WI38 (cell line): ENCODE measurements at regions not wholly inside any gene's neighbourhood (a gene's known extent, or its start where the extent isn't known, plus 50 kb on each side); places are given as distances from the start of the nearest gene placed in this dataset.

ENCODE experiments used
- H3K4me3 ChIP-seq: 2 replicates; pipeline ENCODE4 v1.5.1; 2011; ENCODE audit warnings: low read depth, mild to moderate bottlenecking, control low read depth, low read length
- TF ChIP-seq, protein P1 (sequence below): IDR thresholded peaks from 2 replicates; pipeline ENCODE4 v1.5.1; 2012; ENCODE audit warnings: low read depth, mild to moderate bottlenecking, control low read depth, low read length

DNA sequence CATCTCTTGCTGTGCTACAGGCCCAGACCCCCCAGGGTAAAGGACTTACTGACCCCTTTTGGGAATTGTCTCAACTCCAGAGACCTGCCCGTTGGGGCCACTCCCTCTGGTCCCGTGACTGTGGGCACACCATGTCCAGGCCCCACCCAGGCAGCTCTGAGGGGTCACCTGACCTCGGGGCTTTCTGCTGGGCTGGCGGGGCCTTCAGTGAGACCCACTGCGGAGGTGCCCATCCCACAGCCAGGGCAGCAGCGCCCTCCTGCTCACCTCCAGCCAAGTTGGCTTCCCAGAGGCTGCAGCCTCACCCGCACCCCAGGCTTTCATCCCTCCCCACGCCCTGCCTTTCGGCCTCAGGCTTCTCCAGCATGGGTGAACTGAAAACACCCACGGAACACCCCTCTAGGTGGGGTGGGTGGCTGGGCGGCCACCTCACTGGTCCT lies 147.2 kb downstream of the DNAJB6 start:
- TF ChIP-seq, protein P1, sequence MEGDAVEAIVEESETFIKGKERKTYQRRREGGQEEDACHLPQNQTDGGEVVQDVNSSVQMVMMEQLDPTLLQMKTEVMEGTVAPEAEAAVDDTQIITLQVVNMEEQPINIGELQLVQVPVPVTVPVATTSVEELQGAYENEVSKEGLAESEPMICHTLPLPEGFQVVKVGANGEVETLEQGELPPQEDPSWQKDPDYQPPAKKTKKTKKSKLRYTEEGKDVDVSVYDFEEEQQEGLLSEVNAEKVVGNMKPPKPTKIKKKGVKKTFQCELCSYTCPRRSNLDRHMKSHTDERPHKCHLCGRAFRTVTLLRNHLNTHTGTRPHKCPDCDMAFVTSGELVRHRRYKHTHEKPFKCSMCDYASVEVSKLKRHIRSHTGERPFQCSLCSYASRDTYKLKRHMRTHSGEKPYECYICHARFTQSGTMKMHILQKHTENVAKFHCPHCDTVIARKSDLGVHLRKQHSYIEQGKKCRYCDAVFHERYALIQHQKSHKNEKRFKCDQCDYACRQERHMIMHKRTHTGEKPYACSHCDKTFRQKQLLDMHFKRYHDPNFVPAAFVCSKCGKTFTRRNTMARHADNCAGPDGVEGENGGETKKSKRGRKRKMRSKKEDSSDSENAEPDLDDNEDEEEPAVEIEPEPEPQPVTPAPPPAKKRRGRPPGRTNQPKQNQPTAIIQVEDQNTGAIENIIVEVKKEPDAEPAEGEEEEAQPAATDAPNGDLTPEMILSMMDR: no peak
- no peak overlapping the region for H3K4me3 ChIP-seq

DNA sequence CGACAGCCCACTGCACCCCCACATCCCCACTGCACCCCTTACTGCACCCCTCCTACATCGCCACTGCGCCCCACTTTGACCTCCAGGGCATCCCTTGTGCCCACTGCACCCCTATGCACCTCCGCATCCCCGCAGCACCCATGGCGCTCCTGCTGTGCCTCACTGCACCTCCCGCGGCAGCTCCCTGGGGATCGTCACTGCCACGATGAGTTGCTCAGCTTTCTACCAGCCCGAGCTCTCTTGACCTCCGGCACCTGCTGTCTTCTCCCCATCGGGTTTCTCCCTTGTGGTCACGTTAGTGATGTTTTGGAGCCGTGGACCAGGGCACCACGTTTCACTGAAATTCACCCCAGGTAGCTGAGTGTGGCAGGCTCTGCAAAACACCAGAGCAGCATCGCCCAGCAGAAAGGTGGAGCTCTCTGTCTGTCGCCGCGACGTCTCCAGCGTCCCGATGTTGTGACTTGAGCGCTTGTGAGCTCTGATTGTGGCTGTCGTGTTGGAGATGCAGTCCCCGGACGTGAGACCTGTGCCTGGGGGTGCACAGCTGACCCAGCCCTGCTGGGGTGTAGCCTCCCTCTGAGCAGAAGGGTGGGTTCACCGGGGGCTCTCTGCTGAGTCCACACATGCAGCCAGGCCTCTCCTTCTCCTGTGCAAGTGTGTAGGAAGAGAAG lies 147.7 kb downstream of the DNAJB6 start:
- no peak overlapping the region for H3K4me3 ChIP-seq
- TF ChIP-seq, protein P1: no peak

DNA sequence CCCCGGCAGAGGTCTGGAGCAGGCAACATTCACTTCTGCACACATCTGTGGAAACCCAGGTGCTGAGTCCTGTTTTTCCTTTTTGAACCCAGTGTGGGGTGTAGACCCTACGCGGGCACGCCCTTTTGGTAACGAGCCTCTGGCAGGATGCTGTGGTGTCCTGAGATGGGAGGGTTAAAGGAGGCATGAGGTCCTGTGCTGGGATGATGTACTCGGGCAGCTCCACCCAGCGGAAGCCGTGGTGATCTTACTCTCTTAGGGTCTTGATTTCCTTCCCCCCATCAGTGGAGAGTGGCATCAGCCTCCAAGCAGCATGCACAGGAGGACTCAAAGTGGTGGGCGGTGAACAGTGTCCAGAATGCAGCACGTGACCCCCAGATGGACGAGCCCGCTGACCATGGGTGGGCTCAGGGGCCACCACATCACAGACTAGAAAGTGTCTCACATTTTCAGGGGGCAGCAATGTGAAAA lies 148.6 kb downstream of the DNAJB6 start:
- H3K4me3 ChIP-seq: no peak overlapping the region
- TF ChIP-seq, protein P1: no peak

DNA sequence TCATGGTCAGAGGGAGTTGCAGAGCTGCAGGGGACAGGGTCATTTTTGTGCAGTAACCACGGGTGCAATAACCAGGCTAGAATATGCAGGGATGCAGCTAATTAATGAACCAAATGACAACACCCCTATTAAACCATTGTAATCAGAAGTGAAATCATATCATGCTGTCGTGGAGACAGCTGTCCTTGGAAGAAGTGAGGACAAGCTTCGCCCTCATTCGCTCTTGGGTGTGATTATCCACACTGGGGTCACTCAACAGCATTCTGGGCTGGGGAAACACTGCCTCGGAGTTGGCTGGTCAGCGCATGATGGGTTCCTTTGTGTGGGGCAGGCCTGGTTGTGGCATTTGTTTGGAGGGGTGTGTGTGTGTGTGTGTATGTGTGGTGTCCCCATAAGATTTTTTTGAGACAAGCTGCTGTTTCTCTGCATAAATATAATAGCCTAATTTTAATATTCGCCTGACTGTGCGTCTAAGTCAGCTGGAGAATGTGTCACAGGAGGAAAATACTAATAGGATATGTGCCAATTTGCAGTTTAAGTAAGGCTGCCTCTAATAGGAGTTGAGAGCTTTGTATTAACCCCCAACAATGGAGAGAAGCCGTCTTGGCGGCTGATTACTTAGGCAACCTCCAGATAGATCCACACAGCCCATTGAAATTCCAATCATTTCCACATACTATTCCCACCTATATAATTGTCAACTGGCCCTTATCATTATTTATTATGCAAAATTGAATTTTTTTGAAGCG lies 149.4 kb downstream of the DNAJB6 start:
- TF ChIP-seq, protein P1: no peak

DNA sequence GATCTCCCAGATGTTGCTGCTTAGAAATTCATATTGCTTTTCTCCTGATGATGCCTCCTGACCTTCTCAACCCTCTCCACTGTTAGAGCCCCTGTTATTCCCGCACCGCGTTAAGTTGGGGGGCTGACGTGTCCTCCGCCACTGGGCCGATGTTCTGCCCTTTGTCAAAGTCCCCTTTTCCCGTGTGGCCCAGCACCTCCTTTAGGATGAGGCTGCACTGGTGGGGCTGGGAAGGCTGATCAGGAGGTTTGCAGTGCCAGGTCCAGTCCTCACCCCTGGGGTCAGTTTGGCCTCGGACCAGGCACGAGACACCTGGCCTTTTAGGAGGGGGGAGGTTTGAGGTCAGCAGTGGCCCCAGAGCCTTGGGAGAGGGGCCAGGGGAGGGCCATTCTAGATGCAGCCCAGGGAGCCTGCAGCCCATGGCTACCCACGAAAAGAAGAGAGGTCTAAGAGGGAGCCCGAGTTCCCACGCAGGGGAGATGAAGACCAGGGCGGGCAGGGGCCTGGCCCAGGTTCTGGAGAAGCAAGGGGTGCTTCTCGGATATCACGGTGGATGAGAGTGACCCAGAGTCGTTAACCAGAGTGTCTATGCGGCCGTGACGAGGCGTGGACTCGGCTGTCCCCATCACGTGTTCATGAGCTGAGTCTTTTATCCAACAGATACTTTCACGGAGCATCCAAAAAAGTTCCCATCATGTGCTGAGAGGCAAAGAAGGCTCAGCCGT lies 150.4 kb downstream of the DNAJB6 start:
- TF ChIP-seq, protein P1: no peak

More for the DNA sequence above, 149.4 kb downstream of the DNAJB6 start:
- H3K4me3 ChIP-seq: no peak overlapping the region

DNA sequence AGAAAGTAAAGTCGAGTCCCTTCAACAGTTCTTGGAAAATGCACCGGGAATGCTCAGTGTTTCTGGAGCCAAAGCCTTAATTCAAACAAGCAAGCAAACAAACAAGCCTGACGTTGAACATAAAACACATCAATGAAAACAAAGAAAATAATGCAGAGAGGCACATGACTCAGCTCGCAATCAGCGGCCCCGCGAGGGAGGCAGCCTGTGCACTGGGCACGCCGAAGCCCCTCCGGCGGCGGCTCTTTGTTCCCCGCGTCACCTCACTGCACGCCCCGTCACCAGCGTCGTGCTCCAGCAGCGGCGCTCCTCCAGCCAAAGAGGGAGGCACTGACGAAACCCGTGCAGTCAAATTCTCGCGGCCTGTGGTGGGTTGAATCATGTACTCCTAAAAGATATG lies 151.5 kb downstream of the DNAJB6 start:
- no peak overlapping the region for H3K4me3 ChIP-seq
- TF ChIP-seq, protein P1: no peak

More for the DNA sequence above, 150.4 kb downstream of the DNAJB6 start:
- H3K4me3 ChIP-seq: no peak overlapping the region
